ENCODE measurements at regions not wholly inside any gene's neighbourhood (a gene's known extent, or its start where the extent isn't known, plus 50 kb on each side); places are given as distances from the start of the nearest gene placed in this dataset.

GRCh38 chr6:92588148-92588547, 831.2 kb downstream of the EPHA7 start:
- DNase-seq (no peak), ATAC-seq (no peak)
- H3K4me3 ChIP-seq: no peak overlapping the region
- 9 to 11% methylated on average over 3 of the region's 3 CpGs for WGBS, 2 donors
- H3K27ac ChIP-seq: no peak overlapping the region
- TF ChIP-seq POLR2A (IDR thresholded peaks at IDR 0.05) (no peak), CTCF (IDR thresholded peaks at IDR 0.05) (no peak)
- no peaks in the 10 kb centered on the region for H3K4me1 ChIP-seq
- no peaks in the 10 kb centered on the region for H3K9me3 ChIP-seq
- intact Hi-C loops (cut with DNase I): no loop called here
- no peaks in the 10 kb centered on the region for H3K27me3 ChIP-seq
- no peaks in the 10 kb centered on the region for H3K36me3 ChIP-seq (replicated peaks in 1 of 2; ENCODE audit: insufficient read depth in 1 of 2, low read depth in 2 of 2)

DNA sequence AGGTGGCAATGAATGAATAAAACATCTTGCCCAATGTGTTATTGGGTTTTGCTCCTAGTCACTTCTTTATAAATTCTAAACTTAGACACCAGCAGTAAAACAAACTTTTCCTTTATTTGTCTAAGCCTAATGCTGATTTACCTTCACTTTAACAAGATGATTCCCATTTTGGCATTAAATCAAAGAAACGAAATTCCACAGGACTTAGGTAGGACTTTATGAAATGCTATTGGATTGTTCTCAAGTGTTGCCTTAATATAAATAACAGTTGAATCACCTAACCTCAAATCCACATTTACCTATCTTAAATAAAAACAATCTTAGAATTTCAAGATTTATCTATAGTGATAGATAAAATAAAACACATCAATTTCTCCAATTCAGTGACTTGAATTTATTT, 831.8 kb downstream of the EPHA7 start:
- H3K4me3 ChIP-seq: no peak overlapping the region
- H3K9me3 ChIP-seq: no peaks in the 10 kb centered on the region
- DNase-seq: no peak
- no peak for ATAC-seq
- H3K36me3 ChIP-seq (replicated peaks in 1 of 2; ENCODE audit: insufficient read depth in 1 of 2, low read depth in 2 of 2): no peaks in the 10 kb centered on the region
- no peak overlapping the region for H3K27ac ChIP-seq
- no peaks in the 10 kb centered on the region for H3K4me1 ChIP-seq
- H3K27me3 ChIP-seq: no peaks in the 10 kb centered on the region
- 16 to 20% methylated on average over 1 of the region's 1 CpG for WGBS, 2 donors
- intact Hi-C loops (cut with DNase I): no loop called here
- TF ChIP-seq CTCF (IDR thresholded peaks at IDR 0.05) (no peak), POLR2A (IDR thresholded peaks at IDR 0.05) (no peak)

DNA sequence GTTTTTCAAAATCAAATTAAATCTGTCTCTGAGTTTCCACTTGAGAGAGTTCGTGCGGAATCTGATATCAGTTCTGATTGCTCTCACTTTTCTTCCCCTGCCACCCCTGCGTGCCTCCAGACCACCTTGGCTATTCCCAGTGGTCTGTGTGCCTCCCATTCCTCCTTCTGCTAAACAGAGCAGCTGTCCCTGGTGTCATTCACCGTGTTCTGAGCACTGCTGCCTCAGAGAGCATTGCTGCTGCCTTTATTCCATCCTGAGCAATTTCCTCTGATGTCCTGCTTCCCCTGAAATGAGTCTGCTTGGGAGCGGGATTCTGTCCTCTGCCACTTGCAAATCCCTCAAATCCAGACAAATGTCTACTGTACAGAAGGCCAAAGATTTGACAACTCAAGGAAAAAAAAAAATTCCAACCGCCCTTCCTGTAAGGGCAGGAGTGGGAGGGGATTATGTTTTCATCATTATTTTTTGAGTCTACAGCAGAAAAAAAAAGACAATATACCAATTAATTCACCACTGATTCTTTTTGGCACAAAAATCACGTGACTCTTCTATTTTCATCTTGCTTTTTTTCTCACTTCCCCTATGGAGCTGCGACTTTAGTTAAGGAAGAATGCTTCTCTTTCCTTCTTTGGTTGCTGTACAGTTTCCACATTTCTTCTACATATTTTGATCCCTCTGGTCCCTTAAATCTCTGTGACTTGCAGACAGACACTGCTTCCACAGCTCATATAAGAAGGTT, 833.0 kb downstream of the EPHA7 start:
- 47 to 50% methylated on average over 8 of the region's 8 CpGs for WGBS, 2 donors
- DNase-seq: no peak

GRCh38 chr6:92582211-92582610, 837.1 kb downstream of the EPHA7 start:
- H3K4me1 ChIP-seq: no peaks in the 10 kb centered on the region
- 52 to 56% methylated on average over 1 of the region's 1 CpG for WGBS, 2 donors
- no peaks in the 10 kb centered on the region for H3K9me3 ChIP-seq
- no peaks in the 10 kb centered on the region for H3K27me3 ChIP-seq
- no peak overlapping the region for H3K4me3 ChIP-seq
- intact Hi-C loops (cut with DNase I): no loop called here
- no peaks in the 10 kb centered on the region for H3K36me3 ChIP-seq (replicated peaks in 1 of 2; ENCODE audit: insufficient read depth in 1 of 2, low read depth in 2 of 2)
- DNase-seq (no peak), ATAC-seq (no peak)
- TF ChIP-seq POLR2A (IDR thresholded peaks at IDR 0.05): no peak
- no peak for TF ChIP-seq CTCF (IDR thresholded peaks at IDR 0.05)
- no peak overlapping the region for H3K27ac ChIP-seq

More for the DNA sequence above, 833.0 kb downstream of the EPHA7 start:
- TF ChIP-seq POLR2A (IDR thresholded peaks at IDR 0.05): no peak
- TF ChIP-seq CTCF (IDR thresholded peaks at IDR 0.05): no peak
- H3K9me3 ChIP-seq: no peaks in the 10 kb centered on the region
- no peak overlapping the region for H3K27ac ChIP-seq
- H3K4me3 ChIP-seq: no peak overlapping the region
- no peak for ATAC-seq
- H3K4me1 ChIP-seq: no peaks in the 10 kb centered on the region
- H3K36me3 ChIP-seq (replicated peaks in 1 of 2; ENCODE audit: insufficient read depth in 1 of 2, low read depth in 2 of 2): no peaks in the 10 kb centered on the region
- intact Hi-C loops (cut with DNase I): no loop called here
- no peaks in the 10 kb centered on the region for H3K27me3 ChIP-seq

DNA sequence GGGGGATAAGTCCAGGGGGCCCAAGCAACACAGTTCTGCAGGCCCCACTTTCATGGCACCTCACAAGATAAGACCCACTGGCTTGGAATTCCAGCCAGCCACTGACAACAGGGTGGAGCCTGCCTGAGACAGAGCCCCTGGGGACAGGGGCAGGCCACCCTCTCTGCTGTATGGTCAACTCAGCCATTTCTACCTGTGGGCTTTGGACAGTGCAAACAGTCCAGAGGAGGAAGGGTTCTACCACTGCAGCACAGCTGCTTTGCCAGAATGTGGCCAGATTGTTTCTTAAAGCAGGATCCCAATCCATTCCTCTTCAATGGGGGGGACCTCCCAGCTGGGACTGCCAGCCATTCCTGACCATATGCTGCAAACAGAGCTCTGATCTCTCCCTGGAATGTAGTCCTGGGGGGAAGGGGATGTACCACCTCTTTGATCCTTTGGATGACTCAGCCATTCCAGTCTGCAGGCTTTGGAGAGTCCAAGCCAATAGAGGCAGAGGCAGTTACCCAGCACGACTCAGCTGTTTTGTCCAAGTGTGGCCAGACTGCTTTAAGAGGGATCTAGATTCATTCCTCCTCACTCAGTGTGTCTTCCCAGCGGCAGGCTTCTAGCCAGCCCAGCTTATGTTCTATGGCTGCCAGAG, 842.2 kb downstream of the EPHA7 start:
- DNase-seq (no peak), ATAC-seq (no peak)
- no peaks in the 10 kb centered on the region for H3K9me3 ChIP-seq
- H3K4me3 ChIP-seq: no peak overlapping the region
- no peak overlapping the region for H3K27ac ChIP-seq
- H3K36me3 ChIP-seq (replicated peaks in 1 of 2; ENCODE audit: insufficient read depth in 1 of 2, low read depth in 2 of 2): no peaks in the 10 kb centered on the region
- WGBS, 2 donors: 50 to 70% methylated on average over 2 of the region's 2 CpGs
- no peak for TF ChIP-seq POLR2A (IDR thresholded peaks at IDR 0.05)
- no peak for TF ChIP-seq CTCF (IDR thresholded peaks at IDR 0.05)
- H3K4me1 ChIP-seq: no peaks in the 10 kb centered on the region
- no peaks in the 10 kb centered on the region for H3K27me3 ChIP-seq
- intact Hi-C loops (cut with DNase I): no loop called here

Measured in body of pancreas (tissue), 4 donors.